Glutamatergic neuron (in vitro differentiated cells): ENCODE measurements at regions not wholly inside any gene's neighbourhood (a gene's known extent, or its start where the extent isn't known, plus 50 kb on each side); places are given as distances from the start of the nearest gene placed in this dataset.

Experiments
- DNase-seq: peaks from one replicate; pipeline ENCODE4 v3.0.0; 2022
- H3K27ac Mint-ChIP-seq: one replicate; pipeline ENCODE4 v1.8.0; 2020; ENCODE audit warnings: mild to moderate bottlenecking, mixed read lengths, inconsistent platforms; ENCODE audit not compliant: unreplicated experiment
- H3K27me3 Mint-ChIP-seq: one replicate; pipeline ENCODE4 v1.8.0; 2020; ENCODE audit warnings: mild to moderate bottlenecking, moderate library complexity, mixed read lengths, inconsistent platforms; ENCODE audit not compliant: unreplicated experiment
- H3K36me3 Mint-ChIP-seq: one replicate; pipeline ENCODE4 v1.8.0; 2020; ENCODE audit warnings: mild to moderate bottlenecking, mixed read lengths, inconsistent platforms; ENCODE audit not compliant: unreplicated experiment
- H3K4me1 Mint-ChIP-seq: one replicate; pipeline ENCODE4 v1.8.0; 2020; ENCODE audit warnings: mild to moderate bottlenecking, low read depth, mixed read lengths, inconsistent platforms; ENCODE audit not compliant: unreplicated experiment
- H3K4me3 Mint-ChIP-seq: one replicate; pipeline ENCODE4 v1.8.0; 2020; ENCODE audit warnings: mild to moderate bottlenecking, mixed read lengths, inconsistent platforms; ENCODE audit not compliant: unreplicated experiment
- H3K9me3 Mint-ChIP-seq: one replicate; pipeline ENCODE4 v1.8.0; 2020; ENCODE audit warnings: mild to moderate bottlenecking, moderate library complexity, mixed read lengths, inconsistent platforms; ENCODE audit not compliant: unreplicated experiment
- CTCF ChIP-seq: fragments of 200-600 bp; sonication (generic); IDR thresholded peaks from one replicate; pipeline ENCODE4 v1.5.0; 2021; ENCODE audit not compliant: partially characterized antibody, unreplicated experiment

- Mint-ChIP-seq H3K36me3 (no peaks in the 10 kb centered on the region), H3K9me3 (peaks cover 1% of the 10 kb centered on the region), H3K4me1 (peaks cover 8% of the 10 kb centered on the region), H3K27ac (no peak overlapping the region), H3K4me3 (no peak overlapping the region), H3K27me3 (no peaks in the 10 kb centered on the region)
- TF ChIP-seq CTCF, result no peak
- DNase-seq, result no peak
Measured at GRCh38 chr11:91819777-91820176, 404.8 kb upstream of the FAT3 start.

GRCh38 chr11:91819195-91819594 lies 405.4 kb upstream of the FAT3 start:
- Mint-ChIP-seq H3K9me3 (peaks cover 1% of the 10 kb centered on the region), H3K27ac (no peak overlapping the region), H3K4me3 (no peak overlapping the region), H3K36me3 (no peaks in the 10 kb centered on the region), H3K4me1 (peaks cover 8% of the 10 kb centered on the region), H3K27me3 (no peaks in the 10 kb centered on the region)
- no peak for DNase-seq
- TF ChIP-seq CTCF, result no peak

- no peak for DNase-seq
- TF ChIP-seq CTCF, result no peak
- Mint-ChIP-seq H3K4me3 (no peak overlapping the region), H3K27ac (no peak overlapping the region), H3K9me3 (peaks cover 1% of the 10 kb centered on the region), H3K4me1 (peaks cover 8% of the 10 kb centered on the region), H3K36me3 (no peaks in the 10 kb centered on the region), H3K27me3 (no peaks in the 10 kb centered on the region)
Measured at GRCh38 chr11:91817996-91818395, 406.6 kb upstream of the FAT3 start.

GRCh38 chr11:91813263-91813662 lies 411.4 kb upstream of the FAT3 start:
- H3K9me3 Mint-ChIP-seq, result no peaks in the 10 kb centered on the region
- H3K4me3 Mint-ChIP-seq, result no peak overlapping the region
- TF ChIP-seq CTCF, result no peak
- no peak overlapping the region for H3K27ac Mint-ChIP-seq
- peaks cover 3% of the 10 kb centered on the region for H3K4me1 Mint-ChIP-seq
- peaks cover 6% of the 10 kb centered on the region for H3K36me3 Mint-ChIP-seq
- H3K27me3 Mint-ChIP-seq, result no peaks in the 10 kb centered on the region
- no peak for DNase-seq

GRCh38 chr11:91810871-91811270 lies 413.7 kb upstream of the FAT3 start:
- no peak for DNase-seq
- Mint-ChIP-seq H3K4me3 (no peak overlapping the region), H3K9me3 (no peaks in the 10 kb centered on the region), H3K27me3 (no peaks in the 10 kb centered on the region), H3K36me3 (peaks cover 6% of the 10 kb centered on the region), H3K4me1 (no peaks in the 10 kb centered on the region), H3K27ac (no peak overlapping the region)
- TF ChIP-seq CTCF, result no peak
